SU-DHL-6 (cell line): ENCODE measurements at regions not wholly inside any gene's neighbourhood (a gene's known extent, or its start where the extent isn't known, plus 50 kb on each side); places are given as distances from the start of the nearest gene placed in this dataset.

Source experiments
- CTCF ChIP-seq: fragments of 200-600 bp; sonication (generic); IDR thresholded peaks from one replicate; pipeline ENCODE4 v1.5.1; 2017; ENCODE audit warnings: antibody characterized with exemption, mild to moderate bottlenecking, low read length, moderate library complexity; ENCODE audit not compliant: insufficient read depth, poor library complexity, severe bottlenecking
- EZH2phosphoT487 ChIP-seq: fragments of 200-600 bp; sonication (generic), shearing (Covaris generic); conservative IDR thresholded peaks from 2 replicates; pipeline ENCODE4 v1.6.1; 2018; ENCODE audit warnings: mild to moderate bottlenecking, antibody characterized with exemption, low read length, moderate library complexity, mixed read lengths

GRCh38 chr2:239539083-239539775, 138.4 kb upstream of the HDAC4 start:
- TF ChIP-seq CTCF (no peak), EZH2phosphoT487 (no peak)
